ENCODE measurements at regions not wholly inside any gene's neighbourhood (a gene's known extent, or its start where the extent isn't known, plus 50 kb on each side); places are given as distances from the start of the nearest gene placed in this dataset.
"Not testable (repeated sequence)": the region's sequence is repeated elsewhere in the genome, so short reads cannot be mapped to it uniquely, and the experiment has no call there.

GRCh38 chr5:124824637-124825158 lies 78.3 kb upstream of the ZNF608 start:
- H3K4me1 ChIP-seq (ENCODE audit: control insufficient read depth in 2 of 2, insufficient read depth in 2 of 2, low read length in 2 of 2), result no peaks in the 10 kb centered on the region
- H3K4me3 ChIP-seq (ENCODE audit: low read length), result no peak overlapping the region
- no peaks in the 10 kb centered on the region for H3K9me3 ChIP-seq (ENCODE audit: control insufficient read depth in 2 of 3, low read length in 3 of 3)
- H3K27ac ChIP-seq (ENCODE audit: low read depth, low read length), result no peak overlapping the region
- Mint-ChIP-seq H3K36me3 (no peaks in the 10 kb centered on the region), H3K4me1 (peaks cover 0 to 2% (median 0%) of the 10 kb centered on the region in 7 donors), H3K4me3 (no peak overlapping the region), H3K27ac (no peak overlapping the region), H3K9me3 (peaks cover 0 to 7% (median 0%) of the 10 kb centered on the region in 11 donors), H3K27me3 (peaks cover 0 to 4% (median 0%) of the 10 kb centered on the region in 5 donors)
- CTCF ChIA-PET, result no interaction called here
- POLR2A ChIA-PET, result no interaction called here
- DNase-seq (no peak), ATAC-seq (peak; percentile 56)
- intact Hi-C loops (cut with micrococcal nuclease), result no loop called here
- H3K36me3 ChIP-seq (ENCODE audit: control insufficient read depth in 2 of 3, insufficient read depth in 3 of 3, low read length in 3 of 3), result no peaks in the 10 kb centered on the region
- H3K27me3 ChIP-seq (ENCODE audit: control insufficient read depth in 2 of 2, insufficient read depth in 2 of 2, low read length in 2 of 2), result no peaks in the 10 kb centered on the region

- no peak overlapping the region for H3K4me3 ChIP-seq (ENCODE audit: low read length)
- Mint-ChIP-seq H3K9me3 (peaks cover 0 to 7% (median 0%) of the 10 kb centered on the region in 11 donors), H3K4me3 (no peak overlapping the region), H3K27me3 (peaks cover 0 to 4% (median 0%) of the 10 kb centered on the region in 5 donors), H3K36me3 (no peaks in the 10 kb centered on the region), H3K27ac (no peak overlapping the region), H3K4me1 (peaks cover 0 to 2% (median 0%) of the 10 kb centered on the region in 7 donors)
- DNase-seq (no peak), ATAC-seq (peak; percentile 38)
- H3K9me3 ChIP-seq (ENCODE audit: control insufficient read depth in 2 of 3, low read length in 3 of 3), result no peaks in the 10 kb centered on the region
- H3K27ac ChIP-seq (ENCODE audit: low read depth, low read length), result no peak overlapping the region
- ChIA-PET POLR2A (no interaction called here), CTCF (no interaction called here)
- no peaks in the 10 kb centered on the region for H3K27me3 ChIP-seq (ENCODE audit: control insufficient read depth in 2 of 2, insufficient read depth in 2 of 2, low read length in 2 of 2)
- H3K36me3 ChIP-seq (ENCODE audit: control insufficient read depth in 2 of 3, insufficient read depth in 3 of 3, low read length in 3 of 3), result no peaks in the 10 kb centered on the region
- intact Hi-C loops (cut with micrococcal nuclease), result no loop called here
- no peaks in the 10 kb centered on the region for H3K4me1 ChIP-seq (ENCODE audit: control insufficient read depth in 2 of 2, insufficient read depth in 2 of 2, low read length in 2 of 2)
Measured at GRCh38 chr5:124825250-124825982, 79.0 kb upstream of the ZNF608 start.

- no peaks in the 10 kb centered on the region for H3K36me3 Mint-ChIP-seq
- no peak overlapping the region for H3K4me3 ChIP-seq (ENCODE audit: low read length)
- H3K4me1 Mint-ChIP-seq, result peaks cover 0 to 2% (median 0%) of the 10 kb centered on the region in 7 donors
- H3K36me3 ChIP-seq (ENCODE audit: control insufficient read depth in 2 of 3, insufficient read depth in 3 of 3, low read length in 3 of 3), result no peaks in the 10 kb centered on the region
- no peaks in the 10 kb centered on the region for H3K9me3 ChIP-seq (ENCODE audit: control insufficient read depth in 2 of 3, low read length in 3 of 3)
- peaks cover 0 to 4% (median 0%) of the 10 kb centered on the region in 5 donors for H3K27me3 Mint-ChIP-seq
- intact Hi-C loops (cut with micrococcal nuclease), result no loop called here
- no peak overlapping the region for H3K27ac ChIP-seq (ENCODE audit: low read depth, low read length)
- peaks cover 0 to 7% (median 0%) of the 10 kb centered on the region in 11 donors for H3K9me3 Mint-ChIP-seq
- no peak overlapping the region for H3K4me3 Mint-ChIP-seq
- POLR2A ChIA-PET, result no interaction called here
- H3K4me1 ChIP-seq (ENCODE audit: control insufficient read depth in 2 of 2, insufficient read depth in 2 of 2, low read length in 2 of 2), result no peaks in the 10 kb centered on the region
- DNase-seq (no peak), ATAC-seq (no peak)
- no peaks in the 10 kb centered on the region for H3K27me3 ChIP-seq (ENCODE audit: control insufficient read depth in 2 of 2, insufficient read depth in 2 of 2, low read length in 2 of 2)
- CTCF ChIA-PET, result no interaction called here
- H3K27ac Mint-ChIP-seq, result no peak overlapping the region
Measured at GRCh38 chr5:124825983-124826337, 79.5 kb upstream of the ZNF608 start.

GRCh38 chr5:124828731-124829234 lies 82.3 kb upstream of the ZNF608 start:
- Mint-ChIP-seq H3K36me3 (no peaks in the 10 kb centered on the region), H3K9me3 (peaks cover 0 to 11% (median 3%) of the 10 kb centered on the region in 11 donors), H3K4me3 (no peak overlapping the region), H3K4me1 (peaks cover 0 to 2% (median 0%) of the 10 kb centered on the region in 7 donors), H3K27ac (no peak overlapping the region), H3K27me3 (peaks cover 0 to 4% (median 0%) of the 10 kb centered on the region in 5 donors)
- no peak for ATAC-seq
- Histone ChIP-seq H3K36me3 (ENCODE audit: control insufficient read depth in 2 of 3, insufficient read depth in 3 of 3, low read length in 3 of 3) (no peaks in the 10 kb centered on the region), H3K4me3 (ENCODE audit: low read length) (no peak overlapping the region), H3K27me3 (ENCODE audit: control insufficient read depth in 2 of 2, insufficient read depth in 2 of 2, low read length in 2 of 2) (no peaks in the 10 kb centered on the region), H3K4me1 (ENCODE audit: control insufficient read depth in 2 of 2, insufficient read depth in 2 of 2, low read length in 2 of 2) (no peaks in the 10 kb centered on the region), H3K27ac (ENCODE audit: low read depth, low read length) (no peak overlapping the region), H3K9me3 (ENCODE audit: control insufficient read depth in 2 of 3, low read length in 3 of 3) (no peaks in the 10 kb centered on the region)
- POLR2A ChIA-PET, result no interaction called here
- no peak for DNase-seq
- intact Hi-C loops (cut with micrococcal nuclease), result no loop called here
- CTCF ChIA-PET, result no interaction called here

- H3K27me3 ChIP-seq (ENCODE audit: control insufficient read depth in 2 of 2, insufficient read depth in 2 of 2, low read length in 2 of 2), result no peaks in the 10 kb centered on the region
- H3K36me3 ChIP-seq (ENCODE audit: control insufficient read depth in 2 of 3, insufficient read depth in 3 of 3, low read length in 3 of 3), result no peaks in the 10 kb centered on the region
- H3K27ac Mint-ChIP-seq, result no peak overlapping the region
- DNase-seq (no peak), ATAC-seq (no peak)
- no peak overlapping the region for H3K4me3 ChIP-seq (ENCODE audit: low read length)
- peaks cover 3 to 19% (median 7%) of the 10 kb centered on the region in 11 donors for H3K9me3 Mint-ChIP-seq
- no peaks in the 10 kb centered on the region for H3K4me1 ChIP-seq (ENCODE audit: control insufficient read depth in 2 of 2, insufficient read depth in 2 of 2, low read length in 2 of 2)
- no peak overlapping the region for H3K4me3 Mint-ChIP-seq
- ChIA-PET POLR2A (no interaction called here), CTCF (no interaction called here)
- H3K36me3 Mint-ChIP-seq, result no peaks in the 10 kb centered on the region
- H3K27ac ChIP-seq (ENCODE audit: low read depth, low read length), result no peak overlapping the region
- H3K27me3 Mint-ChIP-seq, result peaks cover 0 to 5% (median 0%) of the 10 kb centered on the region in 5 donors
- intact Hi-C loops (cut with micrococcal nuclease), result no loop called here
- H3K9me3 ChIP-seq (ENCODE audit: control insufficient read depth in 2 of 3, low read length in 3 of 3), result no peaks in the 10 kb centered on the region
- H3K4me1 Mint-ChIP-seq, result no peaks in the 10 kb centered on the region
Measured at GRCh38 chr5:124831687-124832240, 85.3 kb upstream of the ZNF608 start.

- Mint-ChIP-seq H3K36me3 (no peaks in the 10 kb centered on the region), H3K27me3 (peaks cover 0 to 5% (median 0%) of the 10 kb centered on the region in 5 donors), H3K4me1 (no peaks in the 10 kb centered on the region), H3K4me3 (no peak overlapping the region), H3K9me3 (peaks cover 3 to 23% (median 7%) of the 10 kb centered on the region in 11 donors), H3K27ac (no peak overlapping the region)
- POLR2A ChIA-PET, result no interaction called here
- Histone ChIP-seq H3K36me3 (ENCODE audit: control insufficient read depth in 2 of 3, insufficient read depth in 3 of 3, low read length in 3 of 3) (no peaks in the 10 kb centered on the region), H3K27me3 (ENCODE audit: control insufficient read depth in 2 of 2, insufficient read depth in 2 of 2, low read length in 2 of 2) (no peaks in the 10 kb centered on the region), H3K9me3 (ENCODE audit: control insufficient read depth in 2 of 3, low read length in 3 of 3) (no peaks in the 10 kb centered on the region), H3K27ac (ENCODE audit: low read depth, low read length) (no peak overlapping the region), H3K4me3 (ENCODE audit: low read length) (no peak overlapping the region), H3K4me1 (ENCODE audit: control insufficient read depth in 2 of 2, insufficient read depth in 2 of 2, low read length in 2 of 2) (no peaks in the 10 kb centered on the region)
- intact Hi-C loops (cut with micrococcal nuclease), result no loop called here
- CTCF ChIA-PET, result no interaction called here
- ATAC-seq, result no peak
- no peak for DNase-seq
Measured at GRCh38 chr5:124832510-124832909, 86.1 kb upstream of the ZNF608 start.

GRCh38 chr5:124836314-124836713 lies 89.9 kb upstream of the ZNF608 start:
- H3K27ac Mint-ChIP-seq; POLR2A ChIA-PET; ATAC-seq; H3K4me1 Mint-ChIP-seq; H3K27me3 Mint-ChIP-seq; H3K36me3 Mint-ChIP-seq; CTCF ChIA-PET; H3K4me3 ChIP-seq (ENCODE audit: low read length); H3K36me3 ChIP-seq (ENCODE audit: control insufficient read depth in 2 of 3, insufficient read depth in 3 of 3, low read length in 3 of 3); H3K4me1 ChIP-seq (ENCODE audit: control insufficient read depth in 2 of 2, insufficient read depth in 2 of 2, low read length in 2 of 2); H3K27ac ChIP-seq (ENCODE audit: low read depth, low read length); DNase-seq; H3K27me3 ChIP-seq (ENCODE audit: control insufficient read depth in 2 of 2, insufficient read depth in 2 of 2, low read length in 2 of 2); H3K9me3 ChIP-seq (ENCODE audit: control insufficient read depth in 2 of 3, low read length in 3 of 3); intact Hi-C loops (cut with micrococcal nuclease); H3K4me3 Mint-ChIP-seq: not testable (repeated sequence)
- peaks cover 3 to 15% (median 7%) of the 10 kb centered on the region in 11 donors for H3K9me3 Mint-ChIP-seq

Data from naive thymus-derived CD4-positive, alpha-beta T cell (primary cell).